RCC 7860 (cell line): ENCODE measurements at regions not wholly inside any gene's neighbourhood (a gene's known extent, or its start where the extent isn't known, plus 50 kb on each side); places are given as distances from the start of the nearest gene placed in this dataset.

ENCODE experiments used
- DNase-seq: peaks from one replicate; pipeline ENCODE4 v3.0.0-alpha.2; 2015; ENCODE audit warnings: low spot score
- FAIRE-seq: peaks from 2 replicates; lab custom pipeline; 2012; peaks lifted over from hg19 to GRCh38; lab: Jason Lieb, UNC

DNA sequence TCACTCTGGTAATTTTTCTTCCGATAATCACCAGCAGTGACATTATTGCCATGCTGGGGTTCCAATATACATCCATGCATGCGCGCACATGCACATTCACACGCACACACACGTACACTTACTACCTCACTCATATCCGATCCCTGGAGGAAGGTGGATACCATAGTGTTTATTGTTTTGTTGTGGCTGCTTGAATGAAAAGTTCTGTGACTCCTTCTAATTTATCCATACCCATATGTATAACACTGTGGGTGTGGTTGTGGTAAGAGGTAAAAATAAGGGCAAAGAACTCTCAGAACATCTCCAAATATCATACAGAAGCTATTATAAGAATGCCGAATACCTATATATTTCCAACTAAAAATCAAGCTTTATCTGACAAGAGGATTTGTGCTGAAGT, 407.8 kb upstream of the PODXL start:
- DNase-seq (no peak), FAIRE-seq (no peak)

DNA sequence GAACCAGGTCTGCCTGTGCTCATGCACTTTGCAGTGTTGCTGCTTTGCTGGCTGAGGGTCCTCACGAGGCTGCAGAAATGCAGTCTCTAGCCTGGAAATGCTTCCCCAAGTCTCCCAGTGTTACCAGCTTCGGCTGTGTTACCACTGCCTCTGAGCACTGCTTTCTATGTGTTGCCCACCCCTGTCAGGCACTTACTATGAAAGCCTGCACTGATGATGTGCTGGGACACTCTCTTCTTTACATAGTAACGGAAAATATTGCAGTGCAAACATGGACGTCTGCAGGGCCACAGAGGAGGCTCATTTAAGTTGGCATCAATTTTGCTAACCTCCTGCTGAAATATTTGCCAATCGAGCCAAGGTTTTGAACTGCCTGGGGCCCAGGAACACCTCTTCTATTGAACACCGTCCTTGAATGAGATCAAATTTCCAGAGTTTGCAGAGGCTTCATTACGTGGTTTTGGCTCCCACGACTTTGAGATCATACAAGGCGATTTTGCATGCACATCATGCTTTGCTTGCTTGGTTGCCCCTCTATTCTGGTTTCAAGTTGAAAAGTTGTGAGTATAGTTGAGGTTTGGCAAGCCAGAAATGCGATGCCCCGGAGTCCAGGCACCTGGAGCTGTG, 404.7 kb upstream of the PODXL start:
- no peak for FAIRE-seq
- no peak for DNase-seq

DNA sequence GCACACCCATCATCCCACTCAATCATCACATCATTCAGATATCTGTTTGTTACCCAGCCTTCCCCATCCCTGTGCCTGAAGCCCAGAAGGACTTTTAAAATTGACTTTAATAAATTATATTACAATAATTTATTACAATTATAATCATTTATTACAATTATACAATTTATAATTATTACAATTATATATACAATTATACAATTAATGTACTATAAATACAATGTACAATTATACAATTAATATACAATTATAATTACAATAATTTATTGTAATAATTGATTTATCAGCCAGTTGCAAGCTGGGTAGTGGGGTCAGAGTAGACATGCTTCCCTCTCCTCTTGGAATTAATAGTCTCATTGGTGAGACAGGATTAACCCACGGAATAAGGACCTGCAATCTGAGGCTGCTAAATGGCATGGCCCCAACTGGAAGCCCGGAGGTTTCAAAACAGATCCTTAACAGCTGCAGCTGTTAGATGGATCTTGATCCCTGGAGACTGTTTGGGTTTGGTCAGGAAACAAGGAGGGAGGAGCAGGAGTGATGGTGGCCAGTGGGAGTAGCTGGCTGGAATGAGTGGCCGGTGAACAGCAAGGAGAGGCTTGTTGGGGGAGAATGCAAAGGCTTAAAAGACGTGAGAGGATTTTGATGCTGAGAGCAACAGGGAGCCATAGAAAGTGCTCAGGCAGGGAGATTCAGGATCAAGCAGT, 402.8 kb upstream of the PODXL start:
- peak; percentile 56 for FAIRE-seq
- no peak for DNase-seq

DNA sequence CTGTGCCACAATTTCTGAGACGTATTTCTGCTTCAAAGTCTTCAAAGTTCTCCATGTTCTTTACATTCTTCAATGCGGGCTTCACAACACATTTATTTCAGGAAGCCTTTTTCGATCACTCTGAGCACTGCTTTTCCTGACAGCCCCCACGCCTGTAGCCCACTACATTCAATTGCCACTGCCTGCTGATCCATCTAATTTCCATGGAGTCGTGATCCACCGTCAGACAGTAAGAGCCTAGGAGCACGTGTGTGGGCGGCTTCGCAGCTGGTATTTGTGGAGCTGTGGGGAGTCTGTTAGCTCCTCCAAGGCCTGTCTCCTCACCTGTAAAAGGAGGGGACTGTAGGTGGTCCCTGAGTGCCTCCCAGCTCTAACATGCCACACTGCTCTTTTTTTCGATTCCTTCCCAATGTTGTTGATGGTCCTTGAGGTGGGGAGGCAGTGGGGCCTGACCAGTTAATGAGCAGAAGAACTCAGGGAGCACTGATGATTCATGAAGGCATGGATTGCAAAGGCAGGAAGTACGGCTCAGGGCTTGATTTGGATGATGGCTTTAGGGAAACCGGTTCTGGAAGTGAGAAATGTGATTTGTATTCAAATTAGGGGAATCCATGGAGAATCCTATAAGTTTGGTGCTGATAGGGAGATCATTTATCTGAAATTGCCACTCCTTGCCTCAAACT, 401.1 kb upstream of the PODXL start:
- FAIRE-seq, result peak; percentile 54

DNA sequence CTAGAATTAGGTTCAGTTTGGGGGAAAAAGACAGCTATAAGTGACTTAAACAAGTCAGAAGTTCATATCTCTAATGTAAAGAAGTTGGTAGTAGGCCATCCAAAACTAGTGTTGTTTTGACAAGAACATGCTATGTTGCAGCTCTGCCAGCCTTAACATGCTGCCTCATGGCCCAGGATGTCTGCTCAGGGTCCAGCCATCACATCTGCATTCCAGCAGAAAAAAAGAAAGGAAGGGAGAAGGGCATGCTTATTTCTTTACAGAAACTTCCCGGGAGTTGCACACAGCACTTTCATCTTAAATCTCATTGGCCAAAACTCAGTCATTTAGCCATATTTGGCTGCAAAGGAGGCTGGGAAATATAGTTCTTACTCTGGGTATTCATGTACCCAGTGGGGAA, 400.4 kb upstream of the PODXL start:
- FAIRE-seq (no peak), DNase-seq (no peak)

More for the DNA sequence above, 401.1 kb upstream of the PODXL start:
- DNase-seq, result peak; percentile 20

DNA sequence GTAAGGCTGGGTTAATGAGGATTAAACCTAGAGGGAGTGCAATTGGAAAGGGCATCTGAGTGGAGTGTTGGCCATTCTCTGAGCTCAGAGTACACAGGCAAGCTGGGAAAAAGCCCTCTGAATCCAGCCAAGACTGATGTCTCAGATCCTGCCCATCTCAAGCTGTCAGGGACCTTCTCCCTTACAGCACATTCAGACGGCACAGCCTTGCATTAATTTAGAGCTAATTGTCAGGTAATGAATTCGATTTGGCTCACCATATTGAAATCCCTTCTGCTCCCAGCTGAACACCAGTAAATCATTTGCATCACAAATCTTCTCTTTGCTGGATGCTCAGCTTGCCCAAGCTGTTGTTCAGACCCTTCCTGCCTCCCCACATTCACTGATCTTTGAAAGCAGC, 399.3 kb upstream of the PODXL start:
- DNase-seq, result no peak
- FAIRE-seq, result no peak

DNA sequence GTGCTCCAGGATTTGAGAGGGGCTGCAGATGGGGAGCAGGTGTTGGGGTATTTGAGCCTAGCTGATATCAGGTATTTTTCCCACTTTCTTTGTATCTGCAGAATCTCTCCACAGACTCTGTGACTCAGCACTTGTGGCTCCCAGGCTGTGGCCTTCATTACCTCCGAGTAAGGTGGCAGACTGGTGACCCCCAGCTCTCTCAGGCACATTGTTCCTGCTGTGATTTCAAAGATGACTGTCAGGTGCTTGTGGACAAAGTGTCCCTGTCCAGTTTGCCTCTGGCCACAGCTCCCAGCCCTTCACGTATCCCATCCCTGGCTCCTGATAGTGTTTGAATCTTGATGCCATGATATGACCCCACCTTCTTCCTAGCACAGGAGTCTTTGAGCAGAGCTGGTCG, 396.8 kb upstream of the PODXL start:
- no peak for FAIRE-seq
- no peak for DNase-seq

DNA sequence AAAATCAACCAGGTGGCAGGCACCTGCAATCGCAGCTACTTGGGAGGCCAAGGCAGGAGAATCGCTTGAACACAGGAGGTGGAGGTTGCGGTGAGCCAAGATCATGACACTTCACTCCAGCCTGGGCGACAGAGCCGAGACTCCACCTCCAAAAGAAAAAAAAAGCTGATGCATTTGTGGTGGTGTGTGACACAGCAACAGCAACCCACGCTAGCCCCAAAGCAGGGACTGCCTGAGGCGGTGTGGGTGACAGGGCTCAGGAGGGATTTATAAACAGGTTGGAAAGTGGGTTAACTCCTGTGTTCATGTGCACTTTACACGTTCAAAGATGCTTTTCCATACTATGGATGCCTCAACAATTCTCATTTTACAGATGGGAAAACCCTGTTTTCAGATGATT, 395.9 kb upstream of the PODXL start:
- FAIRE-seq (no peak), DNase-seq (no peak)

DNA sequence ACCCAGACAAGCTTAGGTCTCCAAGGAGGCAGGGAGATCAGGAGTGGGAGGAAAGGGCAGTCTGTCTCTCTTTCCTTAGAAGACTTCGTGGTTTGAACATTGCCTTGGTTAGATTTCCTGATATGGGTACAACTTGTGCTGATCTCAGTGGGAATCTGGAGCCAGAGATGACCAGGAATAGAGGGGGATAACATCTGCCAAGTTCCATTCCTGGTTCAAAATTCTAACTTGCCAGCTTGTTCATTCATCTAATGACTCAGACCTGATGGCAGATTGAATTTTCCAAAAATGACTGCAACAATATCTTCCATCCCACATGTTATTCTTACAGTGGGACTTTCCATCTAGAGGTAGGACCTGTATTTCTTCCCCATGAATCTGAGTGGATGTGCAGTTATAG, 394.3 kb upstream of the PODXL start:
- DNase-seq (no peak), FAIRE-seq (no peak)

DNA sequence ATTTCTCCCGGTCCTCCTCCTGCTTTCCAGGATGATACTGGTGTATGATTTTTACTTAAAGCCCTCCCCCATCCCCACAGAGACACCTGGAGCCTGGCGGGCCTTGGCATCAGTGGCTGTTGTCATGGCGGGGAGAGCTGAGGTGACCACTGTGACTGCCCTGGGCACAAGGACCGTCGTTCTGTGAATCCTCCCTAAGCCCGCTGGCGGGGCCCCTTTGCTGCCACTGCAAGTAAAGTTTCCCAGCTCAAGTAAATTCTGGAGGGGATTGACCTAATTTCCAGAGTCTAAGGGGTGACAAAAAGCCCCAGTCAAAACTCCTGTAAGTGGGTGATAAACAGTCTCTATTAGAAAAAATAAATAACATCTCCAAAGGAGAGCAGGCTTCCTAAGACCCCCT, 393.2 kb upstream of the PODXL start:
- FAIRE-seq, result no peak

DNA sequence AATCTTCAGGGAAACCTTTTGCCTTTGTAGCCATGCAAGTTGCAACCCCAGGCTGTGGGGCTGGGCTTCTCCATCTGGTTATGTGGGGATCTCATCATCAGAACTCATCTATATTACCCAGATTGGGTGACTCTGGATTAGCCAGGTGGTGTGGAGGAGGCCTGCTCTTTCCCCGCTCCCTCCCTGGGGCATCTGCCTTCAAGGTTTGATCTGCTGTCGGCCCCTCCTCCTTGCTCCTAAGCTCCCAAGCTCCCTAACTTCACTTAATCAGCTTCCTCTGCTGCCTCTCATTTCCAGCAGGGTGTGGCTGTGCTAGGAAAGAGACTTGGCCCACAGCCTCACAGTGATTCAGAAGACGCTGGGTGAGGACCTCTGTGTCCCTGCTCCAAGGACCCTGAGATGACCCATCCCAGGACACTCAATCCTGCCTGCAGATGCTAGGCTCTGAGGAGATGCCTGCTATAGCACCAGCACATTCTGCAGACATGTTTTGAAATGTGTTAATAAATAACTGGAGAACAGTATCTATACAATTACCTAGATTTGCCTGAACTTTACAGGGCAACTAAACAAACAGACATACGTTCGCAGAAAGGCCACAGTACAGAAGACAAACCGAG, 392.1 kb upstream of the PODXL start:
- no peak for FAIRE-seq
- no peak for DNase-seq

More for the DNA sequence above, 393.2 kb upstream of the PODXL start:
- DNase-seq, result no peak

DNA sequence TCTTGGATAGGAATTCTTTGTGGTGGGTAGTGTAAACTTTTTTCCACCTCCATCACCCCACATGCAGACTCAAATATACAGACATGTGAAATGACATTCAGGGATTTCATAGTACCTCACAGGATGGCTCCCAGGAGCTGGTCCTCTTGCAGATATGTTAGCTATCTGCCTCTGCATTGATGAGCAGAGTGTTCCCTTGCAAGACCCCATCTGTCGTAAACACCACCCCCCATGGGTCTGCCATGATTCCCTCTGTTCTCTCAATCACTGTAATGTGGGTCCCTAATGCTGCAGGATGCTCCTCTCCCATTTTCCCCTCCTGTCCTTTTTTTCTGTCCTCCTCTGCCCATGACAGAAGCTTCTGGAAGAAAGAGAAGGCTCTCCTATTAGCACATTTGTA, 391.2 kb upstream of the PODXL start:
- DNase-seq (no peak), FAIRE-seq (no peak)

DNA sequence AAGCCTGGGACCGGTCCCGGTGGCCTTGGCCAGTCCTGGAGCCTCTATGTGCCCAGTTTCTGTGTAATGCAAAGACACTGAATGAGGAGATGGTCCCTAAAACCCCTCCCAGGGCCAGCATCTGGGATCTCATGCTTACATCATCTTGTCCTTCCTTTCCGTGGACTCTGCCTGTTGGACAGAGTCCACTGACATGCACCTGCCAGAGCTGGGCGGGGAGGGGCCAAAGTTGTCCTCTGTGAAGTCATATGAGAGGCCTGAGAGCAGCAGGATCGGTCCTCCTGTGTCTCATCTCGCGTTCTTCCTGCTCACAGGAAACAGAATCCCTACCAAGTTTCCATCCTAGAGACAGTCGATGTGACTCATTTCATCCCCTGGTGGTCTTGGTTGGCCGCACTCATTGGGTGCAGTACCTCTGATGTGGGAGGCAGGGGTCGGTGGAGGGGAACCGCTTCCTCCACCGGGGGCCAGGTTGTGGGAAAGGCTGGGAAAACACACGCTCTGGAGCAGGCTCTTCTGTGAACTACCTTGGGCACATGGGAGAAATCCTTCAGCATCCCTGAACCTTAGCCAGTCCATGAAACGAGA, 389.6 kb upstream of the PODXL start:
- no peak for DNase-seq

DNA sequence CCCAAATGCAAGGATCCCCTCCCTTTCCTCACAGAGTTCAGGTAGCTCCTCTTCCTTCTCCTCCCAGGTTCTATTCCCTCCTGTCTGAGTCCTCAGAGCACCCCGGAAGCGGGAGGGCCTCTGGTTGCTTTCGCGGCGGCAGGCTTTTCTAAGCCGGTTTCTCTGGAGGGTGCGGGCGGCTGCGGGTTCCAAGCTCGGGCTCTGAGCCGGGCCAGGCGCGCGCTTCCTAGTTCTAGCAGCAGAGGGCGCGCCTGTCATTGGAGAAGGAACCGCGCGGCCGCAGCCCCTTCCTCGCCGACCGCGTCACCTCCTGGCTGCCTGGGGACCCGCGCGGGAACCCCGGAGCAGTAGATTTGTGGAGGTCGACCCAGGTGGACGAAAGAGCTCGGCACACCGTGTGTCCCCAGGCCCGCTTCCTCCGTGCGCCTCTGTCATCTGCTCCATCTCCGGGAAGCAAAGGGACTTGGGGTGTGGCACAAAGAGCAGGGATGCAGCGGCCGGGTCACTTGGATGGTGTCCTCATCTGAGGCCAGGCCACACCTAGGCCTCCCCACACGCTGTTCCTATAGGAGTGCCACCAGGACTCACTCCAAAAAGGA, 389.0 kb upstream of the PODXL start:
- FAIRE-seq (no peak), DNase-seq (no peak)

More for the DNA sequence above, 389.6 kb upstream of the PODXL start:
- no peak for FAIRE-seq

DNA sequence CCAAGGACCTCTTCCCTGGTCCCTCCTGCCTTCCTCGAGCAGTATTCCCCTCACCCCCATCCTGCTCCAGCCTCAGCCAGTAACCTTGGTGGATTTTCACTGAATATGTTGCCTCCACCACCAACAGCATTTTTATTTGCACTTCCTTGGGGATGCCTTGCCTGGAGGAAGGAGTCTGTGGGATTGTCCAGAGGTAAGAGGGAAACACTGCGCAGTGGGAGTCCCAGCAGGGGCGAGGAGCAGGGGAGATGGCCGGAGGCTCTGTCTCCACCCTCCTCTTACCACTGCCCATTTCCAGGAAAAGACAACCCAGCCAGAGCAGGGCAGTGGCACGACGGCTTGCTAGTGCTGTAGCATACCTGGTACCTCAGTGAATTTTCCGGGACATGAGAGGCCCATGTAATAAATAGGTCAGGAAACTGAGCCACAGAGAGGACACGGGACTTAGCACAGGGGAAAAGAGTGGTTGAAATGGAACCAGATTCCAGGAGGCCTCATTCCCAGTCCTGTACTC, 388.2 kb upstream of the PODXL start:
- no peak for DNase-seq
- FAIRE-seq, result no peak

DNA sequence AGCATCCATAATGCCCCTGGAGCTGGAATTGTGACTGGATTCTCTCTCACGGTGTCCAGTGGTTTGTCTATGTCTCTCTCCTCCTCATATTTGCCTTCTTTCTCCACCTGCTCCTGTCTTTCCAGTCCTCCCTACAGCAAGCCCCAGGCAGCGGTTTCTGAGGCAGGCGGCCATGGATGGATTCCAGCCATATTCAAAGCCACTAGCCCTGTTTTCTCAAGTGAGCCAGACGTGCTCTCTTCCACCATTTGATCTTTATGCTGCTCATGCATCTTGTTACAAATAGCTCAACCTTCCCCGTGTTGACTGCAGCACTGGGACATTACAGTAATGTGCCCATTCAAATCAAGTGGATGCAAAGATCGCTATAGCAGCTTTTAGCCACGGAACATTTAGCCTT, 387.2 kb upstream of the PODXL start:
- DNase-seq (no peak), FAIRE-seq (no peak)

DNA sequence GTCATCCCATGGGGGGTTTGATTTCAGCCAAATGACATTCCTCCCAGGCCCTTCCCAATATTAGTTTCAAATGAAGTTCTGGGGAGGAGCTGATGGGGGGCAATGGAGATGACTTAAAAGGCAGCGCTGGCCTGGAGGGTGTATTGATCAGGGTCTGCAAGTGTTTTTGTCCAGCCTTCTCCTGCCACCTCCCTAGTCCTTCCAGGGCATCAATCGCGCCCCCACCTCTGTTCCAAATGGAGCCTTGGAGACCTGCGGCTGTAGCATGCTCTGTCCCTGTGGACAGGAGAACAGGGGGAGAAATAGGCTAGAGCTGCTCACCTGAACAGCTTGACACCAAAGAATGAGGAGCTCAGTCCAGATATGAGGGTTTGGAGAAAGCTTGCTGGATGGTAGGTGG, 386.8 kb upstream of the PODXL start:
- FAIRE-seq, result no peak
- DNase-seq, result no peak

DNA sequence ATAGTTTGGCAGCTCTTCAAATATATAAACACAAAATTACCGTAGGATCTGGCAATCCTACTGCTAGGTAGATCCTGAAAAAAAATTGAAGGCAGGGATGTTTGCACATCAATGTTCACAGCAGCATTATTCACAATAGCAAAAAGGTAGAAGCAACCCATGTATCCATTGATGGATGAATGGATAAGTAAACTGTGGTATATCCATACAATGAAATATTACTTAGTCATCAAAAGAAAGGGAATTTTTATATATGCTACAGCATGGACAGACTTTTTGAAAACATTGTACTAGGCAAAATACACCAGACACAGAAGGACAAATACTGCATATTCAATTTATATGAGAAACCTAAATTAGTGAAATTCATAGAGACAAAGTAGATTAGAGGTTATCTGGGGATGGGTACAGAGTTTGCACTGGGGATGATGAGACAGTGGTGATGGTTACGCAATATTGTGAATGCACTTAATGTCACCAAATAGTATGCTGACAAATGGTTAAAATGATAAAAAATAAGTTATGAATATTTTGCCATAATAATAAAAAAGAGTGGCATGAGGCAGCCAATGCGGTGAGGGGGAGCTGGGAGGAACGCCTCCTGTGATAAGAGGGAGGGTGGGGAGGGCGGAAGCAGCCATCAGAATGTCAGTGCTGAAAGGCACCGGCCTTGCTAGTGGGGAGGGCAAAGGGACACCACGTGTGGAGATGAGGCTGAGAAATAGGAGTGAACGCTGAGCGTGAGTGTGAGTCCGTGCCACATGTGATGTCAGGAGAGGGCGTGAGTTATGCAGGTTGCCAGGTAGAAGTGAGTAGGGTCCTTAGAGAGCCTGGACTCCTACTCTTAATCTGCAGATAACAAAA, 386.1 kb upstream of the PODXL start:
- FAIRE-seq, result no peak
- DNase-seq, result no peak

DNA sequence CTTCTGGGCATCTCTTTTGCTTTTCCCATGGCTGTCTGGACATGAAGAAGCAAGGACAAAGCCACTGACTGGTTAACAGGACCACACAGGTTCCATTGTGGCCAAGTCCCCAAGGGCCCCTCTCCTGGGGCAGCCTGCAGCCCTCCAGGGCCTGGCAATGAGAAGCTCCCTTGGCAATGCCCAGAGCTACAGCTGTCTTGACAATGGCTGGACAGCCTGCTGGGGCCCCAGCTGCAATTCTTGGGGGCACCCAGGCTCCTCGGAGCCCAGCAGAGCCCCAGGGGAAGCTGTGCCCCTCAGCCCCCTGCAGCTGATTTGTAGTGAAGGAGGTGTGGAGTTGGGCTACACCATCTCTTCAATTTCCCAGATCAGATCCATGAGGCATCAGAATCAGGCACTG, 384.9 kb upstream of the PODXL start:
- no peak for FAIRE-seq
- DNase-seq, result no peak

DNA sequence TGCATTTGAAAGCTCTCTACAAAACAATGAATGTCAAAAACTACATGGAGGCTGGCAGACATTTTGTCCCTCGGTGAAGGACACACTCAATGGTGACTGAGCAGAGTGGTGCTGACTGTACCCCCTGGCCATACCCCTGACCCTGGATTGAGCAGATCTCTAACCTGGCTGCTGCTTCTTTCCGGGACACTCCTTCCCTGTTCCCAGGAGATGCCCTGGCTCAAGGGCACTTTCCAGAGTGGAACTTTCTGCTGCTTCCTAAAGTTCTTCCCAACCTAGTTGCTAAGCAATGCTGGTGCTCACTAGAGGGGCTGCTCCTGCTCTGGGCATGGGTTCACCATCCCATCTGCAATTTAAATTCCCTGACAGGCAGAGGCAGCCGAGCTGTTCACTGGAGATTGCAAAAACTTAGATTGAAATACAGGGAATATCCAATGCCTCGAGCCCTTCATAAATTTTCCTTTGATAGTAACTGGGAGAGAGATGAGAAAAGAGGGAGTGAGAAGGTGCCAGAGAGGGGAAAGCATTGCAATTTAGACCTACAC, 384.3 kb upstream of the PODXL start:
- FAIRE-seq (no peak), DNase-seq (no peak)
